ENCODE measurements at regions not wholly inside any gene's neighbourhood (a gene's known extent, or its start where the extent isn't known, plus 50 kb on each side); places are given as distances from the start of the nearest gene placed in this dataset.
A peak's percentile ranks its signal among the peaks of the same experiment; 100 is the strongest.

DNA sequence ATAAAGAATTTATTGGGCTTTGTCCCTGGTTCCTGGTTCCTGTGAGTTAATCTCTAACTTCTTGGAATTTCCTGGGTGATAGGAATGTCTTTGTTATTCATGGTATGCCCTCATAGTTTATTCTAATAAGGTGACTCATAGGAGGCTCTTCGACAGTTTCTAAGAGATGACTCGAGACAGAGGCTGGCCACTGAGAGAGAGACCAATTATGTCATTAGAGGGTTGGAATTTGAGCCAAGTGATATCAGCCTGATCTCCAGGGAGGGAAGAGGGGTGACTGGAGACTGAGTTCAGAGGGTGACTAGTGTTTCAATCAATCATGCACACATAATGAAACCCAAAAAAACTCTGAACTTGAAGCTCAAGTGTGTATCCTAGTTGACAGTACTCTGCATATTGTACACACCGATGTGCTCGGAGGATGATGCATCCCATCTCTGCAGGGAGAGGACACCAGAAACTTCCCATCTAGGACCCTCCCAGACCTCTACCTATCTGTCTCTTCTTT, 185.7 kb downstream of the MTCL1 start:
- peak; percentile 67 for FAIRE-seq
- peaks cover 21% of the 10 kb centered on the region for H3K4me1 ChIP-seq (ENCODE audit: control insufficient read depth, extremely low read depth, insufficient read depth, low read length)
- H3K4me3 ChIP-seq (replicated peaks in 1 of 3; ENCODE audit: insufficient read depth in 1 of 3, low read depth in 1 of 3, low read length in 3 of 3) = no peak overlapping the region
- no peaks in the 10 kb centered on the region for H4K20me1 ChIP-seq (replicated peaks; ENCODE audit: control insufficient read depth, extremely low read depth, insufficient read depth, low read length)
- H3K27ac ChIP-seq (ENCODE audit: insufficient read depth, low read depth, low read length) = peak overlapping the region; percentile 67
- H3K4me2 ChIP-seq (ENCODE audit: insufficient read depth, low read length) = peak overlapping the region; percentile 78
- ChIA-PET CTCF (interaction anchor here (1.2 to 1.4 kb wide), 2 partner anchors 13 to 91 kb away, joined by 3 to 4 read pairs; no protein-coding TSS in a partner anchor), POLR2A (no interaction called here)
- TF ChIP-seq, protein P1, sequence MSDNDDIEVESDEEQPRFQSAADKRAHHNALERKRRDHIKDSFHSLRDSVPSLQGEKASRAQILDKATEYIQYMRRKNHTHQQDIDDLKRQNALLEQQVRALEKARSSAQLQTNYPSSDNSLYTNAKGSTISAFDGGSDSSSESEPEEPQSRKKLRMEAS (IDR thresholded peaks at IDR 0.05; ENCODE audit: insufficient read depth, insufficient read length) = no peak
- TF ChIP-seq JUN (IDR thresholded peaks at IDR 0.05; ENCODE audit: borderline replicate concordance, insufficient read depth, insufficient read length, low read depth) (peak; percentile 90), GATA2 (IDR thresholded peaks at IDR 0.05; ENCODE audit: insufficient read depth, insufficient read length, low read depth, low read length) (peak; percentile 99), FOS (IDR thresholded peaks at IDR 0.05; ENCODE audit: borderline replicate concordance, insufficient read depth, low read length) (peak; percentile 91), EZH2 (IDR thresholded peaks at IDR 0.05; ENCODE audit: borderline replicate concordance, low read depth, low read length, severe bottlenecking) (no peak), POLR2A (IDR thresholded peaks at IDR 0.05; ENCODE audit: low read depth, low read length) (no peak), MYC (IDR thresholded peaks at IDR 0.05; ENCODE audit: low read depth, low read length) (no peak), POLR2AphosphoS5 (IDR thresholded peaks at IDR 0.05; ENCODE audit: insufficient read depth, low read depth, low read length) (no peak)
- TF ChIP-seq, protein P2, sequence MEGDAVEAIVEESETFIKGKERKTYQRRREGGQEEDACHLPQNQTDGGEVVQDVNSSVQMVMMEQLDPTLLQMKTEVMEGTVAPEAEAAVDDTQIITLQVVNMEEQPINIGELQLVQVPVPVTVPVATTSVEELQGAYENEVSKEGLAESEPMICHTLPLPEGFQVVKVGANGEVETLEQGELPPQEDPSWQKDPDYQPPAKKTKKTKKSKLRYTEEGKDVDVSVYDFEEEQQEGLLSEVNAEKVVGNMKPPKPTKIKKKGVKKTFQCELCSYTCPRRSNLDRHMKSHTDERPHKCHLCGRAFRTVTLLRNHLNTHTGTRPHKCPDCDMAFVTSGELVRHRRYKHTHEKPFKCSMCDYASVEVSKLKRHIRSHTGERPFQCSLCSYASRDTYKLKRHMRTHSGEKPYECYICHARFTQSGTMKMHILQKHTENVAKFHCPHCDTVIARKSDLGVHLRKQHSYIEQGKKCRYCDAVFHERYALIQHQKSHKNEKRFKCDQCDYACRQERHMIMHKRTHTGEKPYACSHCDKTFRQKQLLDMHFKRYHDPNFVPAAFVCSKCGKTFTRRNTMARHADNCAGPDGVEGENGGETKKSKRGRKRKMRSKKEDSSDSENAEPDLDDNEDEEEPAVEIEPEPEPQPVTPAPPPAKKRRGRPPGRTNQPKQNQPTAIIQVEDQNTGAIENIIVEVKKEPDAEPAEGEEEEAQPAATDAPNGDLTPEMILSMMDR (IDR thresholded peaks at IDR 0.05; ENCODE audit: extremely low read depth in 1 of 2, insufficient read depth in 1 of 2, low read depth in 1 of 2, low read length in 2 of 2) = no peak
- H3K79me2 ChIP-seq (ENCODE audit: control insufficient read depth, insufficient read depth, low read length) = no peaks in the 10 kb centered on the region
- intact Hi-C loops (cut with micrococcal nuclease) = loop anchor here (1.0 to 10.0 kb wide), 4 partner anchors 90 to 236 kb away; partner anchors contain the start of gene MTCL1
- H2AFZ ChIP-seq (ENCODE audit: low read depth, low read length) = no peak overlapping the region
- peak overlapping the region; percentile 51 for H3K9ac ChIP-seq (replicated peaks; ENCODE audit: extremely low read depth, insufficient read depth, low read length)
- H3K27me3 ChIP-seq (ENCODE audit: control insufficient read depth in 2 of 2, insufficient read depth in 2 of 2, low read length in 2 of 2) = no peaks in the 10 kb centered on the region
- H3K9me1 ChIP-seq (replicated peaks; ENCODE audit: control insufficient read depth, extremely low read depth, insufficient read depth, low read length) = no peaks in the 10 kb centered on the region
- peak; percentile 83 for DNase-seq (ENCODE audit: low read depth, low spot score)
- BruUV-seq (replicated peaks) = no TSS peak
- dilution Hi-C loops (cut with MboI; ENCODE audit: extremely low pct_ligation_motif_present, low sequenced_read_pairs) = no loop called here
- H3K36me3 ChIP-seq (ENCODE audit: control insufficient read depth in 2 of 2, extremely low read depth in 1 of 2, insufficient read depth in 2 of 2, low read length in 2 of 2) = no peaks in the 10 kb centered on the region
- no peaks in the 10 kb centered on the region for H3K9me3 ChIP-seq (replicated peaks; ENCODE audit: control insufficient read depth, insufficient read depth, low read length)
